ENCODE measurements at regions not wholly inside any gene's neighbourhood (a gene's known extent, or its start where the extent isn't known, plus 50 kb on each side); places are given as distances from the start of the nearest gene placed in this dataset.

- peaks cover 0 to 30% (median 17%) of the 10 kb centered on the region in 9 donors for H3K4me1 ChIP-seq
- H3K36me3 ChIP-seq = no peaks in the 10 kb centered on the region
- DNase-seq (no peak), ATAC-seq (no peak)
- H3K4me3 ChIP-seq = no peak overlapping the region
- H3K27ac ChIP-seq = no peak overlapping the region
- intact Hi-C loops (cut with DNase I) = no loop called here
- WGBS, 2 donors = 54 to 55% methylated on average over 4 of the region's 4 CpGs
- TF ChIP-seq CTCF (IDR thresholded peaks at IDR 0.05) = peak; percentile 29 to 64 (median 55)
- H3K27me3 ChIP-seq = peaks cover 0 to 42% (median 10%) of the 10 kb centered on the region in 7 donors
- H3K9me3 ChIP-seq = no peaks in the 10 kb centered on the region
Observed at GRCh38 chr4:24476282-24476681, 108.1 kb downstream of the DHX15 start.

GRCh38 chr4:24475756-24476155 lies 108.6 kb downstream of the DHX15 start:
- H3K4me3 ChIP-seq = no peak overlapping the region
- H3K4me1 ChIP-seq = peaks cover 0 to 30% (median 17%) of the 10 kb centered on the region in 9 donors
- peaks cover 0 to 47% (median 13%) of the 10 kb centered on the region in 7 donors for H3K27me3 ChIP-seq
- ATAC-seq = no peak
- intact Hi-C loops (cut with DNase I) = no loop called here
- 75 to 80% methylated on average over 3 of the region's 3 CpGs for WGBS, 2 donors
- DNase-seq = no peak
- TF ChIP-seq CTCF (IDR thresholded peaks at IDR 0.05) = no peak
- H3K9me3 ChIP-seq = no peaks in the 10 kb centered on the region
- no peaks in the 10 kb centered on the region for H3K36me3 ChIP-seq
- no peak overlapping the region for H3K27ac ChIP-seq

- peak overlapping the region in 9 of 10 donors; percentile 8 to 73 (median 58) for H3K27ac ChIP-seq
- H3K4me3 ChIP-seq = peak overlapping the region; percentile 52 to 79 (median 68)
- TF ChIP-seq CTCF (IDR thresholded peaks at IDR 0.05) = peak in 1 of 9 donors; percentile 3
- DNase-seq = peak; percentile 18 to 28
- H3K36me3 ChIP-seq = no peaks in the 10 kb centered on the region
- ATAC-seq = peak in 6 of 8 donors; percentile 18 to 37 (median 31)
- H3K9me3 ChIP-seq = no peaks in the 10 kb centered on the region
- intact Hi-C loops (cut with DNase I) = loop anchor here in 2 of 10 donors (2.0 to 5.0 kb wide), 2 partner anchors 77 to 109 kb away; partner anchors contain the start of gene DHX15 (in 1 of the 2)
- peaks cover 0 to 44% (median 22%) of the 10 kb centered on the region in 9 donors for H3K4me1 ChIP-seq
- WGBS, 2 donors = 1% methylated on average over 13 of the region's 13 CpGs
- H3K27me3 ChIP-seq = peaks cover 0 to 70% (median 16%) of the 10 kb centered on the region in 7 donors
Observed at GRCh38 chr4:24473309-24473721, 111.0 kb downstream of the DHX15 start.

GRCh38 chr4:24472514-24473308 lies 111.6 kb downstream of the DHX15 start:
- DNase-seq (peak; percentile 80 to 83), ATAC-seq (peak; percentile 84 to 94 (median 88))
- no peaks in the 10 kb centered on the region for H3K9me3 ChIP-seq
- H3K4me3 ChIP-seq = peak overlapping the region; percentile 52 to 79 (median 68)
- intact Hi-C loops (cut with DNase I) = loop anchor here in 2 of 10 donors (2.0 to 5.0 kb wide), 2 partner anchors 78 to 110 kb away; partner anchors contain the start of gene DHX15 (in 1 of the 2)
- no peaks in the 10 kb centered on the region for H3K36me3 ChIP-seq
- peaks cover 0 to 70% (median 19%) of the 10 kb centered on the region in 7 donors for H3K27me3 ChIP-seq
- TF ChIP-seq CTCF (IDR thresholded peaks at IDR 0.05) = peak; percentile 52 to 74 (median 65)
- peaks cover 0 to 38% (median 22%) of the 10 kb centered on the region in 9 donors for H3K4me1 ChIP-seq
- WGBS, 2 donors = 0% methylated on average over 71 to 93 of the region's 93 CpGs
- H3K27ac ChIP-seq = peak overlapping the region in 9 of 10 donors; percentile 8 to 73 (median 58)
